Daoy (cell line): ENCODE measurements at regions not wholly inside any gene's neighbourhood (a gene's known extent, or its start where the extent isn't known, plus 50 kb on each side); places are given as distances from the start of the nearest gene placed in this dataset.
A peak's percentile ranks its signal among the peaks of the same experiment; 100 is the strongest.
"Not testable (repeated sequence)": the region's sequence is repeated elsewhere in the genome, so short reads cannot be mapped to it uniquely, and the experiment has no call there.

ENCODE experiments used
- DNase-seq: peaks from one replicate; pipeline ENCODE4 v3.0.0-alpha.2; 2015; ENCODE audit warnings: low read depth

DNA sequence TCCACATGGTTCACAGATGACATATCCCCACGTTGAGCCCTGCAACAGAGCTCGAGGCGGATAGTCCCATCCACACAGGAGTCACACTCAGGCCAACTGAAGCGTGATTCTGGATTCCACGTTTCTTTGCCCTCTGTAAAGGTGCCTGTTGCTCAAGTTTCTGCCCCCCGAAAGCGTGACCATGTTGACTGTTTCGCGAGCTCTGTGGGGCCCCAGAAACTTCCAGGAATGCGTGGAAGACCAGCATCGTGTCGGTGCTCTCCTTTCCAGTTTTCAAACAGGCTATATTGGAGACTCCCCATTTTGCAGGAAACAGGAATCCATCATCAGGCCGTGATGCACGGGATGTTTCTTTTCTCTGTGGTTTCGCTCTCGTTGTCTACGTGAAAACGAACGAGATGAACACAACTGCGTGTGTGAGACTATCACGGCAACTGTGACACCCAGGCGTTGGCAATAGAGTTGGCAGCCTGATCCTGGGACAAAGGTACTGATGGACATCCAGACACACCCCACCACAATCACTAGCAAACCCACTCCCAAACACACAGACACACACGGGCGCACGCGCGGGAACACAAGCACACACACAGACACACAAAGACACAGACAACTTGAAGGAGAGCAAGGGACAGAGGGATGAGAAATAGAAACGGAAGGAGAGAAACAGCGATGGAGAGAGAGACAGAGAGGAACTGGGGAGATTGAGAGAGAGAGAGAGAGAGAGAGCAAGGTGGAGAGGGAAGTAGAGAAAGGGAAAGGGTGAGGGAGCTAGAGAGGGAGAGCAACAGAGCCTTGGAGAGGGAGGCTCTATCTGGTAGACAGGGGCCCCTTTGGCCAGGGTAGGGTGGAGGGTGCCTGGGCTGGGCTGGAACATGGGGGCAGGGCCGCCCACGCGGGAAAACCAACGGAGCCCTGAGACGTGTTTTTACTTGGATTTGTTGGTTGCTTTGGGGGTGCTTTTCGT, 1609.3 kb downstream of the SPATA31A7 start:
- DNase-seq: peak; percentile 30

DNA sequence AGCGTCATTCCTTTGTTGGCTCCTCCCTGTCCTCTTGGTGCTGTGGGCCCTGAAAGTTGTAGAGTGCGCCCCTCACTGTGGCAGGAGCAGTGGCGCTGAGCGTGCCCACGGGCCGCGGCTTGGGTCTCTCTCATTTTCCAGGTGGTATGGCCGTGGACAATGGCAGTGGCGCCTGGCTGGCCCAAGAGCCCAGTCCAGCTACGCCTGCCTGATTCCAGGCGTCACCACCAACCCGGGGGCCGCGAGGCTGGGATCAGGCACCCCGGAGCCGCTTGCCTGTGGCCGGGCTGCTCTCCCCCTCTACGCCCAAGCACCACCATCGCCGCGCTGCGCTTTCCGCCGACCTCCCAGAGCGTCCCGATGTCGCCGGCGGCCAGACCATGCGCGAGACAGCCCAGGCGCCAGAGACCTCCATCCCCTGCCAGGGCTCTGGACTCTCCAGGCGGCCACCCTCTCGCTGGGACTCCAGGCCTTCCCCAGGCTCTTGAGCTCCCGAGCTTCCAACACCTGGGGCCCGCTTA, 1610.1 kb downstream of the SPATA31A7 start:
- DNase-seq: peak; percentile 10

DNA sequence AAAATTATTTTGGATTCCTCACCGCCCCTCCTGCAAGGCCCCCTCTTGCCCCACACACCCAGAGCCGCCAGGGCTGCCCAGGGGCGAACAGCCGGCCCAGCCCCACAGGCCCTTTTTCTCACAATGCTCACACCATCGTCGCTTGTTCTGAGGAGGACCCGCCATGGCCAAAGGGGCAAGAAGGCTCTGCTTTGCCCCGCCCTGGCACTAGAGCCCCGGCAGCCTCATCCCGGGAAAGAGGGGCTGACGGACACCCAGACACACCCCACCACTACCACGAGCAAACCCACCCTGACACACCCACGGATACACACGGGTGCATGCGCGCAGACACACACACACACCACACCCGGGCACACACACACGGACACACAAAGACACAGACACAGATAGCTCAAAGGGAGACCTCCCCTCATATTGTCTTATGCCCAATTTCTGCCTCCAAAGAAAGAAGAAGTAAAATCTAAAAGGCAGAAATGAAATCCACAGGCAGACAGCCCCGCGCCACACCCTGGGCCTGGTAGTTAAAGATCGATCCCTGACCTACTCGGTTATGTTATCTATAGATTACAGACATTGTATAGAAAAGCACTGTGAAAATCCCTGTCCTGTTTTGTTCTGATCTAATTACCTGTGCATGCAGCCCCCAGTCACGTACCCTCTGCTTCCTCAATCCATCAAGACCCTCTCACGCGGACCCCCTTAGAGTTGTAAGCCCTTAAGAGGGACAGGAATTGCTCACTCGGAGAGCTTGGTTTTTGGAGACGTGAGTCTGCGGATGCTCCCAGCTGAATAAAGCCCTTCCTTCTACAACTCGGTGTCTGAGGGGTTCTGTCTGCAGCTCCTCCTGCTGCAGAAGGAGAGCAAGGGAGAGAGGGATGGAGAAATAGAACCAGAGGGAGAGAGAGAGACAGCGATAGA, 1610.9 kb downstream of the SPATA31A7 start:
- DNase-seq: peak; percentile 15

DNA sequence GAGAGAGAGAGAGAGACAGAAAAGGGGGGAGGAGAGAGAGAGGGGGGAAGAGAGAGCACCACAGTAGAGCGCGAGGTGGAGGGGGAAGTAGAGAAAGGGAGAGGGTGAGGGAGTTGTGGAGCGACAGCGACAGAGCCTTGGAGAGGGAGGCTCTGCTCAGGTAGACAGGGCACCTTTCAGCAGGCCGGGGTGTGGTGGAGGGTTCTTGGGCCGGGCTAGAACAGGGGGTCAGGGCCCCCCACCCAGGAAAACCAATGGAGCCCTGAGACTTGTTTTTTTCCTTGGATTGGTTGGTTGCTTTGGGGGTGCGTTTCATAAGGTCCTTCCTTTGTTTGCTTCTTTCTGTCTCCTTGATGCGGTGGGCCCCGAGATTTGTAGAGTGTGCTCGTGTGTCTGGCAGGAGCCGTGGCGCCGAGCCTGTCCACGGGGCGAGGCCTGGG, 1611.6 kb downstream of the SPATA31A7 start:
- DNase-seq: peak; percentile 16

DNA sequence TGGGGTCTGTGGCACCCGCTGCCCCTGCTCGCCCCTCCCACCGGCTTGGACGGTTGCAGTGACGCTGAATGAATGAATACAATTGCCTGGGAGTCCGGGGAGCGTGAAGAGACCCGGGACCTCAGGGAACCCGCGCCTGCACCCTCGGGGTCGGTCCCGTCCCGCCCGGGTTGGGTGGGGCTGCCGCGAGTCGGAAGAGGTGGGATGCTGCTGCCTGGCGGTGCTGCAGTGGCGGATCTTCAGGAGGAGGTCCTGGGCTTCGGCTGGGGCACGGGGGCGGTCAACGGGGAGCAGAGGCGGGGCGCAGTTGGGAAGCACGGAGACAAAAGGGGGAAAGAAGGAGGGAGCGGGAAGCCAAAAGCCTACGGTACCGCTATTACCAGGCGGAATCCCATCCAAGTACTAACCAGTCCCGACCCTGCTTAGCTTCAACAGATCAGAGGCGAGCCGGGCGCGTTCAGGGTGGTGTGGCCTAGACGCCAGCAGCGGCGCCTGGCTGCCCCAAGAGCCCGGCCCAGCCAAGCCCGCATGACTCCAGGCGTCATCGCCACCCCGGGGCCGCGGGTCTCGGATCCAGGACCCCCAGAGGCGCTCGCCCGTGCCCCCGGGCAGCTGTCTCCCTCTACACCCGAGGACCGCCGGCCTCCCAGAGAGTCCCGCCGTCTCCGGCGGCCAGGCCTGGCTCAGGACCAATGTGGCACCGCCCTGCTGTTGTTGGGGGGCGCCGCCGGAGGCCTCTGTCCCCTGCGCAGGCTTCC, 1612.3 kb downstream of the SPATA31A7 start:
- DNase-seq: peak; percentile 98

DNA sequence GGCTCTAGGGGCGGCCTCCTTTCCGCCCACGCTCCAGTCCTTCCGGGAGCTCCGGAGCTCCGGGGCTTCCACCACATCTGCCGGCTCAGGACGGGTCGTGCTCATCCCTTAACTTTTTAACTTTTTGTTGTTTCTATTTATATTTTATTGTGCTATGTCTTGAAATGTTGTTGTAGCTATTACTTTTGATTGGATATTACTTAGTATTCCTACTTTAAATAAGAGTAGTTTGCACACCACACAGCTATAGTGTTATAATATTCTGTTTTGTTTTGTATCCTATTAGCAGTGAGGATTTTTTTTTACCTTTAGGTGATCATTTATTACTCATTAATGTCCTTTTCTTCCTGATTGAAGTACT, 1612.9 kb downstream of the SPATA31A7 start:
- not testable (repeated sequence) for DNase-seq

DNA sequence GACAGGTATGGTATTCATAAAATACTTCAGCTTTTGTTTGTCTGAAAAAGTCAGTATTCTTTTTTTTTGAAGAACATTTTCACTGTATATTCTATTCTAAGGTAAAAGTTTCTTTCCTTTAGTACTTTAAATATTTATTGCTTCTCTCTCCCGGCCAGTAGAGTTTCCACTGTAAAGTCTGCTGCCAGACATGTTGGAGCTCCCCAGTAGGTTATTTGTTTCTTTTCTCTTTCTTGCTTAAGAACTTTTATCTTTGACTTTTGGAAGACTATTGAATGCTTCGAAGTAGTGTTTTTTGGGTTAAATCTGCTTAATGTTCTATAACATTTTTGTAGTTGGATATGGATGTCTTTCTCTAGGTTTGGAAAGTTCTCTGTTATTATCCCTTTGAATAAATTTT, 1613.3 kb downstream of the SPATA31A7 start:
- DNase-seq: not testable (repeated sequence)

DNA sequence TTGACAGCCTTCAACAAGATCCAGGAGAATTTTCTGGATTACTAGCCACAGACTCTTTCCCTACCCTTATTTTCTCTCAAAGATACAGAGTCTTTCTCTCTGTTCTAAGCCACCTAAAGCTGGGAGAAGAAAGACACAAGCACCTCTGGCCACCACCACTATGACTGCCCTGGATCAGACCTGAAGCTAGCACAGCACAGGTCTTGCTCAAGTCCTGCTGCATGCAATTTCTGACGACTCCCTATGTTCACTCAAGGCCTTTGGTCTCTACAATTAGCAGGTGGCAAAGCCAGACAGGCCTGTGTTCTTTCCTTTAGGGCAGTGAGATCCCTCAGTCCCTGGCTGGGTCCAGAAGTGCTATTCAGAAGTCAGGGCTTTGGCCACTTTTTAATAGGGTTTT, 1614.5 kb downstream of the SPATA31A7 start:
- DNase-seq: not testable (repeated sequence)

DNA sequence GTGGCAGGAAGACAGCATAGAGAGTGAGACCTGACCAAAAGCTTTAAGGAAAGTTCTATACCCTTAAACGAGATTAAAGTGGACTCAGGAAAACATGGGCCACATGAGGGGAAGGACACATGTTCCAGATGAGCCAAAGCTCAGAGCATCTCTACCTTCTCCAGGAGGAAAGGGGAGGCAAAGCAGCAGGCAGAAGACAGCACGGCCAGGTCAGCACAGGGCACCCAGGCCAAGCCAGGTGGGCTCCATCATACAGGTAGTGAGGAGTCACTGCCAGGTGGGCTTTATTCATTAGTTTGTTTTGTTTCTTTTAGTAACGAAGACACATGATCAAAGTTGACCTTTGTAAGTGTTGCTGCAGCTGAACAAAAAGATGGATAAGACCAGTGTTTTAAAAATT, 1617.6 kb downstream of the SPATA31A7 start:
- not testable (repeated sequence) for DNase-seq

DNA sequence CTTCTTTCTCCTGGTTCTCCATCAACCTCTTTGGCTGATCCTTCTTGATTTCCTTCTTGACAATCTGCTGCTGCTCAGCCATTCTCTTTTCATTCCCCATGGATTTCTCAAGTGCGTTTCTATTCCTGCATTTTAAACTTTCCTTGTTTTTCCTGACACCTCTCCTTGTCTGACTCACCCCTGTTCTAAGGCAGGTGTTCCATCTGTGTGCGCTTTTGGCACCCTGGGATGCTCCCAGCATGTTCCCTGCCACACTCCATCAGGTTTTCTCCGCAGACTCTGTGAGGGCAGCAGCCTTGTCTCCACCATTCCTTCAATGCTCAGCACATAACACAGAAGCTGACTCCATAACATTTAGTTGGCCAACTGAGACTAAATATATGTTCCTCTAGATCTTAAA, 1618.2 kb downstream of the SPATA31A7 start:
- peak; percentile 6 for DNase-seq

DNA sequence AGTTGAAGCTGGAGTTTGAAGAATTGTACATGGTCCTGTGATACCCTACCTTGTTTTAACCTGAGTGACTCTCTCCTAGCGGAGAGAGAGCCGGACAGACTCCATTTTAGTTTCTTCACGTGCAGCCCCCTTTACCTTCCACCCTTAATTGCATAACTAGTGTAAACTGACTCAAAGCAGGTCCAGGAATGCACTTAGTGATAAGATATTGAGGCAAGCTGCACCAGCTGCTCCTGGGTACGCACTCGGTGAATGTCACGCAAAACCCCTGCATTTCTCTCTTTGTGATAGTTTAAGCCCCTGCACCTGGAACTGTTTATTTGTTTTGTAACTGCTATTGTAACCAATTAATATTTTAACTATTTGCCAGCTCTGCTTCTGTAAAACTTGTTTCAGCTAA, 1620.5 kb downstream of the SPATA31A7 start:
- not testable (repeated sequence) for DNase-seq

DNA sequence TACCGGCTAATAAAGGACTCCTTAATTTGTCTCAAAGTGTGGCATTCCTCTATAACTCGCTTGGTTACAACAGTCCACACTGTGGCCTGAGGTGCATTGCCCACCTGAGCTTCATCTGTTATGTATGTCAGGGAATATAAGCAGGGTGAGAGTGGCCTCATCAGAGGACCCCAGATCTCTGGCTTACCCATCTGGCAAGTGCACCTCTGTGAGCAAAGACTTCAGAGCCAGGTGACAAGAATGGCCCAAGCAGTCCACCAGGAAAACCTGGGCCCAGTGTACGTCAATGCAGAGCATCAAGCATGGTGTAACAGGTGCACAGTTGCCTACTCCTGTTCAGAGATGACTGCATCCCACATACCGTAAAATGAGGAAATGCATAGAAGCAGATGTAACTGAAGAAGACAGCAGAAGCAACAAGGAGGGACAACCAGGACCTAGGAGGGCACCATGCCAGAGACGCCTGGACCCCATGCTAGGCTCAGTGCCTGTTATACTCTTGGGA, 1621.0 kb downstream of the SPATA31A7 start:
- DNase-seq: not testable (repeated sequence)

DNA sequence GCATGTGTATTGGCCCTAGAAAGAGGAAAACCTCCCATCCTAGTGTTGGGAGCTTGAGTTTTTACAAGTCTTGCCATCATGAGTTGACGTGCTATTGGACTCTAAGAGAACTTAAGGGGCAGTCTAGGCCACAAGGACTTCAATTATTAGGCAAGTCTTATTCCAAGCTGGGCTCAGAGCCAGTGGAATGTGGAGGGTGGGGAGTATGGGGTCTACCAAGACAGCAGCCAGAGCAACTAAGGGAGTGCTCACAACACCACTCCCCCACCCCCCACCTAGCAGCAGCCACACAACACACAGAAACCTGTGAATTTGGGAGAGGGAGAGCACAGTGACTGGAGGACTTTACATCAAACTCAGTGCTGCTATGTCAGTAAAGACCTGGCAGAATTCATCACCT, 1625.6 kb downstream of the SPATA31A7 start:
- DNase-seq: not testable (repeated sequence)

DNA sequence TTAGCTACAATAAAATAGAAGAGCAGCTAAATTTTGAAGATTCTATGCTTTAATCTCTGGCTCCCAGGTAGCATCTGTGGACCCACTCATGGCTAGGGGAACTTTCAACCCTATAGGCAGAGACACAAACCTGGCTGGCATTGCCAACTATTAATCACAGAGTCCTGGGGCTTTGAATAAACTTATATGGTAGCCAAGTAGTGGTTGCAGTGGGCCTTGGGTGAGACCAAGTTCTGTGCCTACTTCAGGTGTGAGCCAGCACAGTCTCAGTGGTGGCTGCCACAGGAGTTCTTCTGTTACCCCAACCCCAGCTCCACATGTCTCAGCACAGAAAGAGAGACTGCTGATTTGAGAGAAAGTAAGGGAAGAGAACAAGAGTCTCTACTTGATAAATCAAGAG, 1626.5 kb downstream of the SPATA31A7 start:
- DNase-seq: not testable (repeated sequence)

DNA sequence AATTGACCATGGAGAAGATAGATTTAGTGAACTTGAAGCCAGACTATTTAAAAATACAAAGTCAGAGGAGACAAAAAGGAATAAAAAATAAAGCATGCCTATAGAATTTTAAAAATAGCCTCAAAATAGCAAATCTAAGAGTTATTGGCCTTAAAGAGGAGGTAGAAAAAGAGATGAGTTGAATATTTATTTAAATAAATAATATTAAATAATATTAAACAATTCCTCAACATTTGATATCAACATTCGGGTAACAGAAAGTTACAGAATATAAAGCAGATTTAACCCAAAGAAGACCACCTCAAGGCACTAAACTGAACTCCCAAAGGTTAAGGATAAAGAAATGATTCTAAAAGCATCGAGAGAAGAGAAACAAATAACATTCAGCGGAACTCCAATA, 1627.4 kb downstream of the SPATA31A7 start:
- DNase-seq: not testable (repeated sequence)

DNA sequence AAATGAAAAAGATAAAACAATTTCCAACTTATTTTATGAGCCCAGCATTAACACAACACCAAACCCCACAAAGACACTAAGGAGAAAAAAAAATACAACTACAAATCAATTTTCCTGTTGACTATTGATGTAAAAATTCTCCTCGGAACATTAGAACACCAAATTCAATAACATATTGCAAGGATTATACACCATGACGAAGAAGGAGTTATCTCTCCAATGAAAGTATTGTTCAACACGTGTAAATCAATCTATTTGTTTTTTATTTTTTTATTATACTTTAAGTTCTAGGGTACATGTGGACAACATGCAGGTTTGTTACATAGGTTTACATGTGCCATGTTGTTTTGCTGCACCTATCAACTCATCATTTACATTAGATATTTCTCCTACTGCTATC, 1632.3 kb downstream of the SPATA31A7 start:
- DNase-seq: not testable (repeated sequence)

DNA sequence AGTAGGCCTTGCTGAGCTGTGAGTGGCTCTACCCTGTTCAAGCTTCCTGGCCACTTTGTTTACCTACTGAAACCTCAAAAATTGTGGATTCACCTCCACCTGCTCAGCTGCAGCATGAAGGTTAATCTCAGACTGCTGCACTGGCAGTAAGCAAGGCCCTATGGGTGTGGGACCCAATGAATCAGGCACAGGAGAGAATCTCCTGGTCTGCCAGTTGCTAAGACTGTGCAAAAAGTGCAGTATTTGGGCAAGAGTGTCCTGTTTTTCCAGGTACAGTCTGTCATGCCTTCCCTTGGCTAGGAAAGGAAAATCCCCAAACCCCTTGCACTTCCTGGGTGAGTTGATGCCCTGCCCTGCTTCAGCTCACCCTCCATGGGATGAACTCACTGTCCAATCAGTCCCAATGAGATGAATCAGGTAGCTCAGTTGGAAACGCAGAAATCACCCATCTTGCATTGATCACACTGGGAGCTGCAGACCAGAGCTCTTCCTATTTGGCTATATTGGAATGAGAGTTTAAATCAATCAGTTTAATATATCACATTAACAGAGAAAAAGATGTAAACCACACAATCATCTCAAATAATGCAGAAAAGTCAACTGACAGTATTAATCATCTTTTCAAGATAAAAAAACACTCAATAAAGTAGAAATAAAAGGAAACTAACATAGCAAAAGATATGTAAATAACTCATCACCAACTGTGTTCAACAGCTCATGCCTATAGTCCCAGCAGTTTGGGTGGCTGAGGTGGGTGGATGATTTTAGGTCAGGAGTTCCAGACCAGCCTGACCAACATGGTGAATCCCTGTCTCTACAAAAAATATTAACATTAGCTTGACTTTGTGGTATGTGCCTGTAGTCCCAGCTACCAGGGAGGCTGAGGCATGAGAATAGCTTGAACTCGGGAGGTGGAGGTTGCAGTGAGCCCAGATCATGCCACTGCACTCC, 1638.4 kb downstream of the SPATA31A7 start:
- not testable (repeated sequence) for DNase-seq

DNA sequence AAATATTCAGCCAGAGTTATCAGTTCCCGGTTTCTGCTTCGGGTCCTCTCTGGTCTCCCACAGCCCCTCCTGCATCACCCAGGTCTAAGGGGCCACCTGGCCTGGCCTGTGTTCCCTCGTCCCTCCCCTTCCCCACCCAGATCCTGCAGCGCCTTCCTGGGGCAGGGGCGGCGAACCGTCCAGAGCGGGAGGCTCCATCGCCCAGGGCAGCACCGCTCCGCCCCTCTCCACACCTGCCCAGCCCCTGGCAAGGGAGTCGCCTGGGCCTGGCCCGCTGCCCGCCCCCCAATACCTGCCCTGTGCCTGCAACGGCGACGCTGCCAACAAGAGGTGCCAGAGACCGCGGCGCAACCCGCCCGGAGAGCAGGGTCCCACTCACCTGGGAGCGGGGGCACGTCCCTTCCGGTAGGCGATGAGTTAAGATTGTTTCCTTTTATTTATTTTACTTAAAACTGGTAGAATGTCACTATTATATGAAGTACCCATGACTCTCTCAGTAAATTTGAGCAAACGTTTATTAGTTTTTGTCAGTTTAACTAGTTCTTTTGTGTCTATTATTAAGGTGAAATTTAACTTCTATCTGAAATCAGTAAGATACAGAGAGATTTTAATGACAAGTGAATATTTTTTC, 1641.1 kb downstream of the SPATA31A7 start:
- DNase-seq: not testable (repeated sequence)
